GM12873 (cell line): ENCODE measurements at regions not wholly inside any gene's neighbourhood (a gene's known extent, or its start where the extent isn't known, plus 50 kb on each side); places are given as distances from the start of the nearest gene placed in this dataset.

Experiments used
- TF ChIP-seq, protein P1 (sequence below): IDR thresholded peaks from 2 replicates; pipeline ENCODE4 v1.5.1; 2012; ENCODE audit warnings: low read depth, mild to moderate bottlenecking, moderate library complexity, low read length, control low read depth; ENCODE audit not compliant: insufficient read depth; ENCODE audit errors: missing control alignments

GRCh38 chr2:122000556-122001340 is 245.3 kb downstream of the TSN start:
- TF ChIP-seq, protein P1, sequence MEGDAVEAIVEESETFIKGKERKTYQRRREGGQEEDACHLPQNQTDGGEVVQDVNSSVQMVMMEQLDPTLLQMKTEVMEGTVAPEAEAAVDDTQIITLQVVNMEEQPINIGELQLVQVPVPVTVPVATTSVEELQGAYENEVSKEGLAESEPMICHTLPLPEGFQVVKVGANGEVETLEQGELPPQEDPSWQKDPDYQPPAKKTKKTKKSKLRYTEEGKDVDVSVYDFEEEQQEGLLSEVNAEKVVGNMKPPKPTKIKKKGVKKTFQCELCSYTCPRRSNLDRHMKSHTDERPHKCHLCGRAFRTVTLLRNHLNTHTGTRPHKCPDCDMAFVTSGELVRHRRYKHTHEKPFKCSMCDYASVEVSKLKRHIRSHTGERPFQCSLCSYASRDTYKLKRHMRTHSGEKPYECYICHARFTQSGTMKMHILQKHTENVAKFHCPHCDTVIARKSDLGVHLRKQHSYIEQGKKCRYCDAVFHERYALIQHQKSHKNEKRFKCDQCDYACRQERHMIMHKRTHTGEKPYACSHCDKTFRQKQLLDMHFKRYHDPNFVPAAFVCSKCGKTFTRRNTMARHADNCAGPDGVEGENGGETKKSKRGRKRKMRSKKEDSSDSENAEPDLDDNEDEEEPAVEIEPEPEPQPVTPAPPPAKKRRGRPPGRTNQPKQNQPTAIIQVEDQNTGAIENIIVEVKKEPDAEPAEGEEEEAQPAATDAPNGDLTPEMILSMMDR = no peak

DNA sequence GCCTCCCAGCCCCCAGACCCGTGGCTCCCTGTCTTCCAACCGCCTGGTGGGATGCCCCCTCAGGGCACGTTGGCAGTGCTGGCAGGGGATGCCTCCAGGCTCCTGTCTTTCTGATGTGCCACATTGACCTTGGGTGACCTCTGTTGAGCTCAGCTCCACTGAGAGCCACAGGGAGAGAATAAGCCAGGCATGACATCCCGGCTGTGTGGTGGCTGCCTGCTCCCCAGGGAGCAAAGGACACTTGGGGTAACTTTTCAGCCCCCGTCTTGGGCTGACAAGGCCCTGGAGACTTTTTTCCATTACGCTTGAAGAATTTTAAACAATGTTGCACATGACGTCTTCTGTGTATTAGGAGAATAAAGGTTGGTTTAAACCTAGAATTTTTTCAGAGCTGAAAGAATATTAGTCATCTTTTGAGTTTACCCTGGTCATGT is 246.0 kb downstream of the TSN start:
- TF ChIP-seq, protein P1 = no peak

DNA sequence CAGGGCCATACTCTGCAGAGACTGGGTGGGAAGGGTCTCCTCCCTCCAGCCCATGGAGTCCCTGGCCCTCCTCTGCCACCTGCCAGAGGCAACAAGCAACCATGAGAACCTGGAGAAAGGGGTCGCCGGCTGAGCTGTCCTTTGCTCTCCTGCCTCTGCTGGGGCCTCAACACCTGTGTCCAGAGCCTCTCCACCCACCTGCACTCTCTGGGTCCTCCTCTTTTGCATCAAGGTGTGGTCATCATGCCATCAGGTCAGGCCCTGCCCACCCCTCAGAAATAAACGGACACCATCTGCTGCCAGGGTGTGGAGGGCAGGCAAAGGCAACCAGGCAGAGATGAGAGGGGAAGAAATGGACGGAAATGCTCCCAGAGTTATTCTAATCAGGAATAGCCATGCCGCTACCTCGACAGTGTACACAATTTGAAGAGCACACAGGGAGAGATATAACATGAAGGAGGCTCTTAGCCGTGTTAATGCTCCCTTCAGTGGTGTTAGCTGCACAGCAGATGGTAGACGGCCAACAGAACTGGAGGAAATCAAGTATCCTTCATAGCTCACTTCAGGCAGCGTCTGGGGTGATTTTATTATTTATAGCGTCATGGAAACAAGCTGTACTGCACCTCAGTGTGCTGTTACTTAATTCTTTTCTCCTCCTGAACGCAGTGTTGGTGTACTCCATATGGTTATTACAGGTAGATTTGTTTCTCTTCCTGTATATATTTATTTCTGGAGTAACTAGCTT is 247.9 kb downstream of the TSN start:
- TF ChIP-seq, protein P1 = no peak

- TF ChIP-seq, protein P1 = no peak
Observed at GRCh38 chr2:122007126-122007525, 251.7 kb downstream of the TSN start.

DNA sequence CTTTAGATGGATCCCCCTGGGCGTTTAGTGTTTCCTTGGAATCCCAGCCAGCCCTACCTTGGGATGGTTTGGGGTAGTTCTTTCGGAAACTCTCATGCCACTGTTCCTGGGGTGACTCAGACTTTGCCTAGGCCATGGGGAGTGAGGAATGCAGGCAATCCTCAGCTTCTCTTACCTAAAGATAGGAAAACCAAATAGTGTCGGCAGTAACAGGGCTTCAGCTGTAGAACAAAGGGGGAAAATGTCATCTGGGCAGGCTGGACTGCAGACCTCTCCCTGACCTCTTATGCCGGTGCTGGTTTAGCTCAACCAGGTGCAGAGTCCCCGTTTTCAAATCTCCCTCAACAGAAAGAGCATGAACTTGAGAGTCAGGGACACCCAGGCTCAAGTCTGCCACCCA is 252.1 kb downstream of the TSN start:
- TF ChIP-seq, protein P1 = no peak

GRCh38 chr2:122009561-122009960 is 254.1 kb downstream of the TSN start:
- TF ChIP-seq, protein P1 = no peak

DNA sequence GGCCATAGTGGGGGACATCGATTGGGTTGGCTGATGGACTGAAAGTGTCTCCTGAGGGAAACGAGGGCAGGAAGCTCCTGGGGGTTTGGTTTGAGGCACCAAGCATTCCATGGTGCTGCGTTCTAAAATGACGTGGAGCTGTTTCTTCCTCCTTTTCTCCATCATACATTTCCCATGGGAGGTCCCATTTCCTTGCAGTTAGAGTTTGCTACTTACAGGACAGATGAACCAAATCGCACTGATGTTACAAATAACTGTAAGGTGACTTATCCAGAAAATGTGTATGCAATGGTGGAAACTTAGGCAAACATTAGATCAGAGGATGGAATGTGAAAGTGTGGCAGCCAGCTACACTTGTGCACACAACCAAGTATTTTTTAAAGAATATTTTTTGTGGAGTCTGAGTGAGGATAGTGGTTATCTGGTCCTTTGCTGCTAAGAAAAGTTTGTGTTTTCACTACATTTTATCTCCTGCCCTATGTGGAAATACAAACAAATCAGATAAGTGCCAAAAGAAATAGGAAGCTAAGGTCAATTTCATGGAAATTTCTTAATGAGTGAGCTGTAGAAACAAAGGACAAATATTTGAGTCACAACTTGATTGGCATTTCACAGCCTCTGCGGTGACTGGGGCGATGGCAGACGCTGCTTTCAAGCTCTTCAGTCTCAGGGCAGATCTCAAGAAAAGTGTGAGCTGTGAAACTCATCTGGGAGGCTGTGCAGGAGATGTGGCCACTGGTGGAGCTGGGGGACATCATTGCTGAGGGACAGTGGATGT is 256.2 kb downstream of the TSN start:
- TF ChIP-seq, protein P1 = no peak
